Cardiac muscle cell (in vitro differentiated cells and primary cell): ENCODE measurements at regions not wholly inside any gene's neighbourhood (a gene's known extent, or its start where the extent isn't known, plus 50 kb on each side); places are given as distances from the start of the nearest gene placed in this dataset.

Experiments used
- DNase-seq, 2 donors: peaks; one replicate each; pipeline versions ENCODE4 v3.0.0 to v3.0.0-alpha.2; 2010 to 2017; ENCODE audit warnings: low read depth in 1 of 2, low spot score in 1 of 2
- H3K27ac ChIP-seq: fragments of 200-600 bp; sonication (generic); 2 replicates; pipeline ENCODE4 v1.5.1; 2016
- H3K27me3 ChIP-seq: fragments of 200-600 bp; sonication (generic); 2 replicates; pipeline ENCODE4 v1.6.0; 2016; ENCODE audit warnings: control low read depth
- H3K36me3 ChIP-seq: fragments of 200-600 bp; sonication (generic); 2 replicates; pipeline ENCODE4 v1.5.1; 2016; ENCODE audit warnings: control low read depth
- H3K4me1 ChIP-seq: fragments of 200-600 bp; sonication (generic); 2 replicates; pipeline ENCODE4 v1.8.1; 2017; ENCODE audit warnings: low read depth, mild to moderate bottlenecking, mixed run types
- H3K4me3 ChIP-seq: fragments of 200-600 bp; sonication (generic); 2 replicates; pipeline ENCODE4 v1.5.1; 2016; ENCODE audit warnings: mild to moderate bottlenecking
- H3K9me3 ChIP-seq: fragments of 200-600 bp; sonication (generic); 2 replicates; pipeline ENCODE4 v1.5.1; 2017; ENCODE audit warnings: low read depth, mild to moderate bottlenecking, control low read depth
- TF ChIP-seq, protein P1 (sequence below): IDR thresholded peaks from 2 replicates; pipeline ENCODE4 v1.5.1; 2012; ENCODE audit warnings: low read depth, mild to moderate bottlenecking, low read length

DNA sequence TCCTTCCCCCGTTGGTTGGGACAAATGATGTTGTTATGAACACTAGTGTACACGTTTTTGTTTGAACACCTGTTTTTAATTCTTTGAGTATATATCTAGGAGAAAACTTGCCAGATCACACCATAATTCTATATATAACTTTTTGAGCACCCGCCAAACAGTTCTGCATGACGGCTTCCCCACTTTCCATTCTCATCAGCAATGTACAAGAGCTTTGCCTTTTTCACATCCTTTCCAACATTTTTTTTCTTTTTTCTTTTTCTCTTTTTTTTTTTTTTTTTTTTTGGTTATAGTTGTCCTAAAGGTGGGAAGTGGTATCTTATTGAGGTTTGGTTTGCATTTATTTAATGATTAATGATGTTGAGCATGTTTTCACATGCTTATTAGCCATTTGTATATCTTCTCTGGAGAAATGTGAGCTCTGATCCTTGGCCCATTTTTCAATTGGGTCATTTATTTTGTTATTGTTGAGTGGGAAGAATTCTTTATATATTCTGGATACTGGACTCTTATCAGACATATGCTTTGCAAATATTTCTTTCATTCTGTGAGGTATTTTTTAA lies 86.9 kb upstream of the ZC3H15 start:
- Histone ChIP-seq H3K27ac (no peak overlapping the region), H3K27me3 (no peaks in the 10 kb centered on the region), H3K36me3 (no peaks in the 10 kb centered on the region), H3K4me1 (no peaks in the 10 kb centered on the region), H3K4me3 (no peak overlapping the region), H3K9me3 (no peaks in the 10 kb centered on the region)
- TF ChIP-seq, protein P1, sequence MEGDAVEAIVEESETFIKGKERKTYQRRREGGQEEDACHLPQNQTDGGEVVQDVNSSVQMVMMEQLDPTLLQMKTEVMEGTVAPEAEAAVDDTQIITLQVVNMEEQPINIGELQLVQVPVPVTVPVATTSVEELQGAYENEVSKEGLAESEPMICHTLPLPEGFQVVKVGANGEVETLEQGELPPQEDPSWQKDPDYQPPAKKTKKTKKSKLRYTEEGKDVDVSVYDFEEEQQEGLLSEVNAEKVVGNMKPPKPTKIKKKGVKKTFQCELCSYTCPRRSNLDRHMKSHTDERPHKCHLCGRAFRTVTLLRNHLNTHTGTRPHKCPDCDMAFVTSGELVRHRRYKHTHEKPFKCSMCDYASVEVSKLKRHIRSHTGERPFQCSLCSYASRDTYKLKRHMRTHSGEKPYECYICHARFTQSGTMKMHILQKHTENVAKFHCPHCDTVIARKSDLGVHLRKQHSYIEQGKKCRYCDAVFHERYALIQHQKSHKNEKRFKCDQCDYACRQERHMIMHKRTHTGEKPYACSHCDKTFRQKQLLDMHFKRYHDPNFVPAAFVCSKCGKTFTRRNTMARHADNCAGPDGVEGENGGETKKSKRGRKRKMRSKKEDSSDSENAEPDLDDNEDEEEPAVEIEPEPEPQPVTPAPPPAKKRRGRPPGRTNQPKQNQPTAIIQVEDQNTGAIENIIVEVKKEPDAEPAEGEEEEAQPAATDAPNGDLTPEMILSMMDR: no peak
- DNase-seq: no peak

DNA sequence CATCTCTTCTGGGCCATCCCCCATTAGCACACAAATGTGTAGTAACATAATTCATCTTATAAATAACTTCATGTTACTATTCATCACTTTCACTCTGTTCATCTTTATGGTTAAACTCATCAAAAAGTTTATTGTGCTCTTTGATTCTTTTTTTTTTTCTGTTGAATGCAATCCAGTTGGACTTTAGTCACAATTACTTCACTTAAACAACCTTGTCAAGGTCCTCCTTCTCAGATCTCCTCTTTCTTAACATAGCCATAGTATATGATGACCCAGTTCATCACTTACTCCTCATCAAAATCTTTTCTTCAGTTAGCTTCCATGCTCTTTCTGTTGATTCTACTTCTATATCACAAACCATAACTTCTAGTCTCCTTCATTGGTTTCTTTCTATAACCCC lies 80.2 kb upstream of the ZC3H15 start:
- Histone ChIP-seq H3K9me3 (no peaks in the 10 kb centered on the region), H3K27ac (no peak overlapping the region), H3K27me3 (no peaks in the 10 kb centered on the region), H3K4me3 (no peak overlapping the region), H3K4me1 (no peaks in the 10 kb centered on the region), H3K36me3 (no peaks in the 10 kb centered on the region)
- TF ChIP-seq, protein P1: no peak
- DNase-seq: no peak

DNA sequence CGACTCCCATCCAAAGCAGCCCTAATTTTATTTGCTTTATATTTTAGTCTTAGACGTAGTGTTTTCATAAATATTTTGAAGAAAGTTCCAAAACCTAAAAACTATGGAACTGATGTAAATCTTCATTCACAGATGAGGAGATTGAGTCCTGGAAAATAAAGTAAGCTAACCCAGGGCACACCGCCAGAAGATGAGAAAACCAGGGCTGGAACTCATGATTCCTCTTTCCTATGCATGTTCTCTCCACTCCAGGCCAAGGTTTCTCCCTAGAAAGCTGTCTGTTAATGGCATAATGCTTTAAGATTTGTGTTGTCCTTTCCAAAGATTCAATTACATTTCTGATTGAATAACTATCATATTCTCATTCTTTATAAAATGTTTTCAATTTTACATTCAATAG lies 78.4 kb upstream of the ZC3H15 start:
- Histone ChIP-seq H3K27me3 (no peaks in the 10 kb centered on the region), H3K27ac (no peak overlapping the region), H3K36me3 (no peaks in the 10 kb centered on the region), H3K4me1 (no peaks in the 10 kb centered on the region), H3K9me3 (no peaks in the 10 kb centered on the region), H3K4me3 (no peak overlapping the region)
- TF ChIP-seq, protein P1: no peak
- DNase-seq: no peak

DNA sequence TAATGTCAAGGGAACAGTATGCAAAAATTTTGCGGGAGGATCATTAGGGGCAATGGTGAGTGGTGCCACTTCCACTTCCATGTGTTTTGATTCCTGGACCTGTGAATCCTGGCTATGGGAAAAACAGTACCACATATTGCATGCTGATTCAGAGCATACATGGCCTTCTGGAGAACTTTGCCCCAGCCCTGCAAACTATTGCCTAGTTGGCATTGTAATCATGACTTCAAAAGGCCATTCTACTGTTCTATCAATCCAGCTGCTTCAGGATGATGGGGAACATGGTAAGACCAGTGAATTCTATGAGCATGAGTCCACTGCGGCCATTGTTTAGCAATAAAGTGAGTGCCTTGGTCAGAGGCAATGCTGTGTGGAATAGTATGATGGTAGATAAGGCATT lies 75.3 kb upstream of the ZC3H15 start:
- Histone ChIP-seq H3K36me3 (no peaks in the 10 kb centered on the region), H3K9me3 (no peaks in the 10 kb centered on the region), H3K4me3 (no peak overlapping the region), H3K27me3 (no peaks in the 10 kb centered on the region), H3K4me1 (no peaks in the 10 kb centered on the region), H3K27ac (no peak overlapping the region)
- TF ChIP-seq, protein P1: no peak
- DNase-seq: no peak

- peak in 1 of 2 donors; percentile 93 for DNase-seq
- Histone ChIP-seq H3K9me3 (no peaks in the 10 kb centered on the region), H3K4me1 (no peaks in the 10 kb centered on the region), H3K36me3 (no peaks in the 10 kb centered on the region), H3K27ac (no peak overlapping the region), H3K4me3 (no peak overlapping the region), H3K27me3 (no peaks in the 10 kb centered on the region)
- TF ChIP-seq, protein P1: no peak
Observed at GRCh38 chr2:186422226-186422625, 63.8 kb upstream of the ZC3H15 start.

DNA sequence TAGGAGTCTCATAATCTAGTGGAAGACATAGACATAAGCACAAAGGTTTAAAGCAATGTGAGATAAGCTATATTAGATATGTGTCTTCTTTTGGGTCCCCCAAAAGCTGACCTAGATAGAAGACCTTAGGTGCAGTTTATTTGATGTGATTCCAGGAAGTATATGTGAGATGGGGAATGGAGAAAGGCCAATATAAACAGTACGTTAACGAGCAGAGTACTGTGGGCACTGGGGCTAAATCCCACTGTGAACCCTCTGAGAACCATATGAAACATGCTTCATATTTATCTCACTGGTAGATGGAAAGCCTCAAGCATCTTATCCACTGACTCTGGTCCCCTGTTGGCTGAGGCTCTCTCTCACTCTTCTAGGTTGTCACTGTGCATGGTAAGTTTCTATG lies 62.6 kb upstream of the ZC3H15 start:
- Histone ChIP-seq H3K36me3 (no peaks in the 10 kb centered on the region), H3K9me3 (no peaks in the 10 kb centered on the region), H3K27me3 (no peaks in the 10 kb centered on the region), H3K4me3 (no peak overlapping the region), H3K27ac (no peak overlapping the region), H3K4me1 (no peaks in the 10 kb centered on the region)
- DNase-seq: no peak
- TF ChIP-seq, protein P1: no peak
